HG02943 (cell line): ENCODE measurements at regions not wholly inside any gene's neighbourhood (a gene's known extent, or its start where the extent isn't known, plus 50 kb on each side); places are given as distances from the start of the nearest gene placed in this dataset.
"Not testable (repeated sequence)": the region's sequence is repeated elsewhere in the genome, so short reads cannot be mapped to it uniquely, and the experiment has no call there.

Experiments
- ATAC-seq: cut with Tn5 transposase; IDR thresholded peaks from one replicate; pipeline ENCODE4 v1.9.1; 2021; ENCODE audit warnings: mild to moderate bottlenecking, low read depth, moderate library complexity; ENCODE audit not compliant: unreplicated experiment

DNA sequence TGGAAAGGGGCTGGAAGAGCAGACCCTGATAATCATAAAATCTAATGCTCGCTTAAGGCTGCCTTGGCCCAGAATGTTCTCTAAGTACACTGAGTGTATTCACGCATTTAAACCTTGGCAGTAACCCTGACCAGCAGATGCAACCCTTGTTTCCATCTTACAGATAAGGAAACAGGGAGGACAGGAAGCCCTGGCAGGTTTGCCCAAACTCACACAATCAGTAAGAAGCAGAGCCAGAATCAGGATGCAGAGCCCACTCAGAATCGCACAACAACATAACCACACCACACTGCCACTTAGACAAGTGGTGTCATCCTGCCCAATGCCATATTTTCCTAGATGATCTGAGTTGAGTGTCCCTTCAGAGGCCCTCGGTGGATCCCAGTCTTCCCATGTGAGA lies 214.5 kb upstream of the HES1 start:
- ATAC-seq = no peak

DNA sequence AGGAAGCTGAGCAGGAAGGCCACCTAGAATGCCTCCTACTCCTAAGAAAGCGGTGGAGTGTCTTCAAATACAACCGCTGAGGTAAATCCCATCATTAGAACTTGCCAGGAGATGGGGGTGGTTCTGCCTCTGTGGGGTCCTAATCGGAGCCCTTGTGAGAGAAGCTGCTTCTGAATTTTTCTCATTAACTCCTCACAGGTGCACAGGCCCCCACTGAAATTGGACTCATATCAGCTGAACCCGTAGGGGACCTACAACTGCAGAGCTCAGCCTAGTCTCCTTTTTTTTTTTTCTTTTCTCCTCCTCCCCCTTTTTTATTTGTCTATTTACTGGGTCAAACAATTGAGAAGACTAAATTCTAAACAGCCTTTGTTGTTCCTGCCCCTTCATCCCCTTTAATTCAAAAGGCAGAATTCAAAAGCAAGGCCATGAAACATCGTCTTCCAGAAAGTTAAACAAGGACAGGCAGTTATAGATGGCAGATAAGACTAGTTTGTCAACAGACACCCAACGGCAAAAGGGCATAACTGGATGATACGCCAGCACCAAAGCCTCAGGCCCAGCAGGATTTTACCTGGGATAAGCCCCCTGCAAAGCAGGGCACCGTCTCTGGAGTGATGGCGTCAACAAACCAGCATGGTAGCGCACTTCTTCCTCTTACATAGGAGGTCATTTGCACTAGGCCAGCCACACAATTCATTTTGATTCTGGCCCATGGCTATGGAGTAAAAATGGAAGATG lies 213.7 kb upstream of the HES1 start:
- ATAC-seq = no peak

DNA sequence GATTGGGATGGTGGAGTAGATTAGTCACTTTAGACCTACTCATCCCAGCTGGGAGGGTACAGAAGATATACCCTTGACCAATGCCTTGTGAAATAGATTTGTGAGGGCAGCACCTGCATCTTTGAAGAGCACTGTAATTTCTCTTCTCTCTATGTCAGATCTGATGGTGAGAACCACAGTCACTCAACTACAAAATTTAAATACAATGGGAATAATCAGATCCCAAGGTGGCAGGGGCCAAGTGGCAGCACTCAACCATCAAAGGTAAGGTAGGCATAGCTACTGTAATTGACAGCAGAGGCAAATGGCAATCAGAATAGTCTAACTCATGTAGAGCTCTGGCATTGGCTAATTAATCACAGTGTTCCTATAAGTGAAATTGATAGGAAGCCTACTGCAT lies 212.0 kb upstream of the HES1 start:
- not testable (repeated sequence) for ATAC-seq

DNA sequence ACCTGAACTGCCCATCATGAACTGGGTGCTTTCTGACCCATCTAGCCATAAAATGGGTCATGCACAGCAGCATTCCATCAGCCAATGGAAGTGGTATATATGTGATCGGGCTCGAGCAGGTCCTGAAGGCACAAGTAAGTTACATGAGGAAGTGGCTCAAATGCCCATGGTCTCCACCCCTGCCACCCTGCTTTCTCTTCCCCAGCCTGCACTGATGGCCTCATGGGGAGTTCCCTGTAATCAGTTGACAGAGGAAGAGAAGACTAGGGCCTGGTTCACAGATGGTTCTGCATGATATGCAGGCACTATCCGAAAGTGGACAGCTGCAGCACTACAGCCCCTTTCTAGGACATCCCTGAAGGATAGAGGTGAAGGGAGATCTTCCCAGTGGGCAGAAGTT lies 209.9 kb upstream of the HES1 start:
- not testable (repeated sequence) for ATAC-seq

DNA sequence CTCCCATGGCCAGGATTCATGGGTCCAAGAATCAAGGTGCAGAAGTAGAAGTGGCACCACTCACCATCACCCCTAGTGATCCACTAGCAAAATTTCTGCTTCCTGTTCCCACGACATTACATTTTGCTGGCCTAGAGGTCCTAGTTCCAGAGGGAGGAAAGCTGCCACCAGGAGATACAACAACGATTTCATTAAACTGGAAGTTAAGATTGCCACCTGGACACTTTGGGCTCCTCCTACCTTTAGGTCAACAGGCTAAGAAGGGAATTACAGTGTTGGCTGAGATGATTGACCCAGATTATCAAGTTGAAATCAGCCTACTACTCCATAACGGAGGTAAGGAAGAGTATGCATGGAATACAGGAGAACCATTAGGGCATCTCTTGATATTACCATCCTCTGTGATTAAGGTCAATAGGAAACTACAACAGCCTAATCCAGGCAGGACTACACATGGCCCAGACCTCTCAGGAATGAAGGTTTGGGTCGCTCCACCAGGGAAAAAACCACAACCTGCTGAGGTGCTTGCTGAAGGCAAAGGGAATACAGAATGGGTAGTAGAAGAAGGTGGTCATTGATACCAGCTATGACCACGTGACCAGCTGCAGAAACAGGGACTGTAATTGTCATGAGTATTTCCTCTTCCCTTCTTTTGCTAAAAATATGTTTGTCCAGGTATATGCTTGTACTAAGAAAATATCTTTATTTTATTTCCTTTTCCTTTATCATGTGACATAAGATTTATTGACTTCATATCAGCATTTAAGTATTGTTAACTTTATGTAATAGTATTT lies 208.3 kb upstream of the HES1 start:
- not testable (repeated sequence) for ATAC-seq

DNA sequence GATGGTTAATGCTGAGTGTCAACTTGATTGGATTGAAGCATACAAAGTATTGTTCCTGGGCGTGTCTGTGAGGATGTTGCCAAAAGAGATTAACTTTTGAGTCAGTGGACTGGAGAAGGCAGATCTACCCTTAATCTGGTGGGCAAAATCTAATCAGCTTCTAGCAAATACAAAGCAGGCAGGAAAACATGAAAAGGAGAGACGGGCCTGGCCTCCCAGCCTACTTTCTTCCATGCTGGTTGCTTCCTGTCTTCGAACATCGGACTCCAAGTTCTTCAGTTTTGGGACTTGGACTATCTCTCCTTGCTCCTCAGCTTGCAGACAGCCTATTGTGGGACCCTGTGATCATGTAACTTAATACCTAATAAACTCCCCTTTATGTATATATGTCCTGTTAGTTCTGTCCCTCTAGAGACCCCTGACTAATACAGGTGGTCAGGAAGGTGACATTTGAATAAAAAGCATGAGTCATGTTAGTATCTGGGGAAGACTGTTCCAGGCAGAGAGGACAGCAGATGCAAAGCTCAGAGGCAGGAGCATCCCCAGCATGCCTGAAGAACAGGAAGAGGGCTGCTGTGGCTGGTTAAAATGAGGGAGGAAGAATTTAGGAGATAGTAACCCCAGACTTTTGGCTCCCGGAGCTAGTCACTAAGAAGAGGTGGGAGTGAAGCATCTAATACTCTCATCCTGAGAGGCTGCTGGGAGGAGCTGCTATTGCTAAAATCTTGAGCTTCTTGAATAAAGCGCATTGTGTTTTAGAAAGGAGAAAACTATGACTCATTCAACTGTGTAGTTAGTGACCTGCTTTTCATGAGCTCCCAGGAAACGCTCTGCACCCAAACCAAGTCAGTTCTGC lies 207.4 kb upstream of the HES1 start:
- ATAC-seq = no peak

DNA sequence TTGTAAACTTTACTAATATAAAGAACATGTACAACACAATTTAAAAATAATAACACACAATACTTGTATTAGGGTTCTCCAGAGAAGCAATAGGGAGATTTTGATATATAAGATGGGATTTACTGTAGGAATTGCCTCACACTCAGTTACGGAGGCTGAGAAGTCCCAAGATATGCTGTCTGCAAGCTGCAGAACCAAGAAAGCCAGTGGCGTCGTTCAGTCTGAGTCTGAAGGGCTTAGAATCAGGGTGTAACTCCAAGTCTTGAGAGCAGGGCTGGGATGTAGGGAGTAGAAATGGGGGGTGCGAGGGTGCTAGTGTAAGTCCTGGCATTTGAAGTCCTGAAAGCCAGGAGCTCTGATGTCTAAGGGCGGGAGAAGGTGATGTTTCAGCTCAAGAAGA lies 206.6 kb upstream of the HES1 start:
- ATAC-seq = no peak

DNA sequence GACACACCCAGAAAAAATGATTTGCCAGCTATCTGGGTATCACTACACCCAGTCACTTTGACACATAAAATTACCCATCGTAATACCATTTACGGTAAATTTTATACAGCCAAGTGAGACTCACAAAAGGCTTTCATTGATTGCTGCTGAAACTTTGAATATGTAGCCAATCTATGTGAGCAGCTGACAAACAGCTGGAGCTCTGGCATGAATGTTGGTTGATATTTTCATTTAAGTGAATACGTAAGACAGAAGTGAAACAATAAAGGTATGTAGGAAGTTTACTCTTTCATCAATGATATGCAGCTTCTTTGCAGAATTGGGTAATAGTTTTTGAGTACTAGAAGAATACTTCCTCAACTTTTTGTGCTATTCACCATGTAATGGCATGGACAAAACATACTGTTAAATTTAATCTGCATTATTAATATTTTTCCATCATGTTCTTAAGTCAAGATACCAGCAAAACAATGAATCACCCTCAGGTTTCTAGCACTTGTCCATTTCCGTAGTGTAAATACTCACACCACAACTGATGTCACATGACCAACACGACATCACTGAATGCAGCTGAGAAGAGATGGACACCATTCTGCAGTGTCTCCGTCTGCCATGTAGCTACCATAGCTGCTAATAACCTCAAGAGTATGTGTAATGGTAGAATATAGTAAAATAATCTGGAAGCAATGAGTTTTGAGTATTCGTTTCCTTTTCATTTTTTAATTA lies 205.9 kb upstream of the HES1 start:
- no peak for ATAC-seq

DNA sequence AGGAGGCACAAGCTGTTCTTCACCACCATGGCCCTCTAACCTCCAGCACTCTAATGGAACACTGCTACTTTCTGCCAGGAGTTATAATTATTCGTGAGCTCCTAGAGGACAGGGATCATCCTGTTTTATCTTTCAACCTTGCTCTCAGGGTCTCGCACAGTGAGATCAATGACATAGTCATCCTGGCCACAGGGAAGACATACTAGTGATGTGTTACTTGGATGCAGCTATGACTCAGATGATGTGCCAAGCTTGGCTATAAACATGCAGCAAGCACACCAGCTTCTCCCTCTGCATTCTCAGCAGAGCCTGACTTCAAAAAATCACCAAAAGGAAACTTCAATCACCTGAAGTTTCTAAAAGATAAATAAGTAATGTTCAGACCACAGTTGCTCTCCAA lies 203.8 kb upstream of the HES1 start:
- ATAC-seq = no peak

DNA sequence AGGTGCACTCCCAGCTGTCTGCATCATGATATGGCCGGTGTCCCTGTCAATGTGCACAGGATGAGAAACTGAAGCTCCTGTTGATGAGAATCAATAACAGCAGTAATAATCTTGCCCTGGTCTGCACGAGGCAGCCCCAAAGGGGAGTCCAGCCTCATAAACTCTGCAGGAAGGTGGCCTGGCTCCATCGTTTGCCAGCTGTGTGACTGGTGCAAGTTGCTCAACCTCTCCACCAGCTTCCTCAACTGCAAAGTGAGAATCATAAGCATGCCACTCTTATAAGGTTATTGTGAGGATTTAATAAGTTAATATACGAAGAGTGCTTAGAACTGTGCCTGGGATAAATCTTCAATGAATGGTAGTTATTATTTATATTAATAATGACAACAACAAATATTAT lies 203.4 kb upstream of the HES1 start:
- no peak for ATAC-seq

DNA sequence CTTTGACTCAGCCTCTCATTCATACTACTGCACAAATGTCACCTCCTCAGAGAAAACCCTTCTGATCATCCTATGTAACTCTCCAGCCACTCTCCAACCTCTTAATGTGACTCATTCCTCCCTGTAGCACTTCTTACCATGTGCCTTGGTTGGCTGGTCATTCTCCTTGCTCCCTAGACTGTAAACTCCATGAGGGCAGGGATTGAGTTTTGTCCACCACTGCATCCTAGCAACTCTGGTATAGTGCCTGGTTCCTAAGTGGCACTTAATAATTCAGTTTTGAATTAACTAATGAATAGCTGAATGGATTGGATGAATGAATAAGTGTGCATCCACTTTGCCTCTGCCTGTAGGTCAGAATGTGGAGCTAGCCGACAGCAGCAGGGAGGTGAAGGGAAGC lies 202.5 kb upstream of the HES1 start:
- no peak for ATAC-seq

DNA sequence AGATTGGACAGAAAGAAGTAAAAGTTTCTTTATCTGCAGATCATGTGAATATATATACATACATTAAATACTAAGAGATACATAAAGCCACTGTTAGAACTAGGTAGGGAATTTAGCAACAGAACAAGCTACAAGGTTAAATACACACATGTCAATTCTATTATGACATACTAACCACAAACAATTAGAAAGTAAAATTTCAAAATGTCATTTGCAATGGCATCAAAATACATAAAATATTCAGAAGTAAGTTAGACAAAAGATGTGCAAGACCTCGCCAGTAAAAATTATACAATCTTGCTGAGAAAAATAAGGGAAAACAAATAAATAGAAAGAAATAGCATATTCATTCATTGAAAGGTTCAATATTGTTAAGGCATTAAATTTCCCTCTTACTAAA lies 200.0 kb upstream of the HES1 start:
- ATAC-seq = no peak

DNA sequence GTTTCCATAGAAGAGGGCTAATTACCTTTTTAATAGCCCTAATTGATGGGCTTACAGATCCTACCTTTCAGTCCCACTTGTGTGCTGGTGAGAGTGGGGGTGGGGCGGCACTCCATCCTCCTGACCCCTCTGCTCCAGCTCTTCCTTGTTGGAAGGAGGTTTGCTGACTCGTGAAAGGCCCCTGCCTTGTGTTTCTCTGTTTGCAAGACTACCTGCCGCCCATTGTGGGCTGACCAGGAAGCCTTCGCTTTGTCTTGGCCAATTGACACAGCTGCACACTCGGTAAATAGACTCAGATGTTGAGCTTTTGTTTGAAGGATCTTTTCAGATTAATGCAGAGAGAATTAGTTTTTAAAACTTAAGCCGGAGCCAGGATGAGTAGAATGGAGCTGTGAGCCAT lies 197.3 kb upstream of the HES1 start:
- no peak for ATAC-seq

DNA sequence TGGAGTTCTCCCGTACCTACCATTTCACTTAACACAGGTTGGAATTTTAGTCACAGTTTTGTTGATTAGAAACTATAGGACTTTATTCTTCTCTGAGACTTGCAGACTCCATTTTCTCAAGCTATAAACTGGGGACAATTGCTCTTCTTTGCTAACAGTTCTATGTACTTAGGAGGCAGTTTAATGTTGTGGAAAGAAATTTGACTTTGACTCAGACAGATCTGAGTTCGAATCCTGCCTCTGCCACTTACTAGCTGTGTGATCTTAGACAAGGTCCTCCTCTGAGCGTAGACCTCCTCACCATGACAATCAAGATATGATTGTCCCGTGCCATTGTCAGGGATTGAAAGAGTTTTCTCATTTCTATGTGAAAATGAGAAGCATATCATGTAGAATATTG lies 196.4 kb upstream of the HES1 start:
- no peak for ATAC-seq

DNA sequence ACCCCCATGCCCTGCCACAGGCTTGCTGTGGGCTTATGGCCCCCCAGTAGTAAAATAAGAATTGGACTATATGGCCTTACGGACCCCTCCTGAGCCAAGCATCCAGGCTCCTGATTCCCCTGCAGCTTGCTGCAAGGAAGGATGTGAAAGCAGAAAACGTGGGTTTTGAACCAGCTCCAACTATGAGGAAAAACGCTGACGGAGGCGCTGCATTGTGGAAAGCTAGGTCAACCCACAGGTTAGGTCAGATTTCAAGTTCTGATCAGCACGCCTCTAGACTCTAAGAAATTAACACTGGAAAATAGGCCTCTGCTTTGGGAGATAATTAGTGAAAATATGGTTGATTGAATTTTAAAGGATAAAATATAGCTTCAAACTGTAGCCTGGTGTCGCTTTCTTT lies 195.4 kb upstream of the HES1 start:
- ATAC-seq = no peak

DNA sequence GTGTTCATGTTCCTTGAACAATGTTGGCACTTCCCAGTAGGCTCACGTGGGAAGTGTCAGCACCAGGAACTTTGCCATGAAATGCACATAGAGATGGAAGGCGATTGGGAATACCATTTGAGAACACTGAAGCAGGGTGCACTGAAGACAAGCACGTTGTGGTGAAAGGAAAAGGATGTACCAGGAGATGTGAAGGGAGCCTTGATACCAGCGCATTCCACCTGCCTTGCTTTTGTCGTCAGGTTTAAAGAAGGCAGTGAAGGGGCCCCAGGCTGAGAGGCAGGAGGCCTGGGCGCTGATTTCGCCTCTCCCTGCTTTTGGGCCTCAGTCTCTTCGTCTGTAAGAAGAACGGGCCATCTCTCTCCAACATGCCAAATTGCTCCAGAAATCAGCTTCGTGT lies 194.5 kb upstream of the HES1 start:
- ATAC-seq = no peak

DNA sequence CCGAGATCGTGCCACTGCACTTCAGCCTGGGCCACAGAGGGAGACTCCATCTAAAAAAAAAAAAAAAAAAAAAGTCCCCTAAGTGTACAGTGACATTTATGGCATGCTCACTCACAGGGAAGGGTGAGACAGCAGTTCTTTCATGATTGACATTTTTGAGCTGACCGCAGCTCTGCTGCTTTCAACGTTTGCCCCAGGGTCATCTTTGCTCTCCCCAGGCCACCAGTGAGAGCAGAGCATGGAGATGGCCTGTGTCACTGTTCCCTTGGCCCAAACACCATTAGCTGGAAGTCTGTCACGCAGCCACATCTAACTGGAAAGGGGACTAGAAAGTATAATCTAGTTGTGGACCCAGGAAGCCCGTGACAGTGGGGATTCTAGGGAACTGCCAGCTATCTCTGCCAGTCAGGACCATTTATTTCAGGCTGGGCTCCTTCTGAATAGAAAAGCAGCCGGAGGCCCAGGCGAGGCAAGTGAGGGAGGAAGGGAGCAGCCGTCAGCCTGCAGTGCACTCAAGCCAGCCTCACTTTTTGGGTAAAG lies 193.4 kb upstream of the HES1 start:
- ATAC-seq = no peak

DNA sequence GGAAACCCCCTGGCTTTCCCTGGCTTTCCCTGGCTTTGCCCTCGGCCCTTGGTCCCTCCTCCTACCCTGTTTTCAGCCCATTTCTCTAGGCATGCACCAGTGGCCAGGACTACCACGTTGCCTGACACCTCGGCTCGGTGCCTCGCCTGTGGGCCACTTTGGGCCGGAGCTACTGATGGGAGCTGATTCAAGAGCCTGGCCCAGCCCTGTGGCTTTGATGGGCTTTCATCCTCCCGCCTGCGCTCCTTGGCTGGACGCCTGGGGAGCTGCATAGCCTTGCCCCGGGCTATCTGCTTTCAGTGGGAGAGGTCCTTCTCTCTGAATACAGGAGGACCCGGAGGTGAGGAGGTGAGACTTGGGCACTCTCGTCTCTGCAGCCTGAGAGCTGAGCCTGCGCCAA lies 192.7 kb upstream of the HES1 start:
- no peak for ATAC-seq

DNA sequence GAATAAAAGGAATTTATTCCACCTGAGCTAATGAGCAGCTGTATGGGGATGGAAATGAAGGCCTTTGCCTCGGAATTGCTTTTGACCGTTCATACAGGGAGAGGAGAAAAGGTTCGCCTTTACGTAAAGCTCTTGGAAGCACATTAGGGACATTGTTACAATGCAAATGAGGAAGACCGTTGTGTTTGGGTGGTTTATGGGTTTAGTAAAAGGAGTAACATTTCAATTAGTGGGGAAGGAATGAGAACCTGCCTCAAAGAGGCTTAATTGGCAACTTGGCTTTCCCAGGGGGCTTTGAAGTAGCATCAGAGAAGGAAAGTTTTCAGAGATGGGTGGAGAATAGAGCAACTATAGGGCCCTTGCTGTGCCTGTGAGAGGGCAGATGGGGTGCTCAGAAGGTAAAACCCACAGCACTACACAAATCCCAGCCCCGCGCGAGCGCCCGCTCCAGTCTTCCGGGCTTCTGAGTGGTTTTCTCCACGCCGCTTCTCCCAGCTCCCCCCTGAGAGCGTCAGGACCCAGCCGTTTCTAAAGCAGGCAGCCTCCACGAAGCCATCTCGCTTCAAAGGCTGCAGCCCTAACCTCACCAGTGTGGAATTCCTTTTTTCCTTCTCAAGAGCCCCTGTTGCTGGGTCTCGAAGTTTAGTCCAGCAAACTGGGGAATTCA lies 192.0 kb upstream of the HES1 start:
- ATAC-seq = no peak

DNA sequence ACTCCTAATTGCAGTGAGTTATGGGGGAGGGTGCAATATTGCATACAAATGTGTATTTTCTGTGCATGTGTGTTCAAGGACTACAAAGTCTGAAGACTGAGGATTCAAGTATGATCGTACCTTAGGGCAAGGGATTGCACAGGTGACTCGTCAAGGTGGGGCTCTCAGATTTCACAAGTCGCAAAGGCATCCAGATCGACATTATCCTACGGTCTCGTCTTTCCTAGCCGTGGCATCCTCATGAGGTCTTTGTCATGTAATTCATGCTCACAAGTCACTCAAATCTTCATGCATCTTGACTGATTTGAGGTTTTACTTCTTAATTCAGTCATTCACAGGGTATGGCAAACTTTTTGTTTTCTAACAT lies 191.4 kb upstream of the HES1 start:
- no peak for ATAC-seq
